NCI-H2029 treated with DMSO at 0.1 percent for 48 hours (cell line): ENCODE measurements at regions not wholly inside any gene's neighbourhood (a gene's known extent, or its start where the extent isn't known, plus 50 kb on each side); places are given as distances from the start of the nearest gene placed in this dataset.

ENCODE experiments used
- DNase-seq: peaks from one replicate; lab custom pipeline; 2025; lab: John Stamatoyannopoulos, UW

GRCh38 chr16:6206080-6206479 is 1108.5 kb upstream of the EEF2KMT start:
- peak; percentile 50 for DNase-seq

DNA sequence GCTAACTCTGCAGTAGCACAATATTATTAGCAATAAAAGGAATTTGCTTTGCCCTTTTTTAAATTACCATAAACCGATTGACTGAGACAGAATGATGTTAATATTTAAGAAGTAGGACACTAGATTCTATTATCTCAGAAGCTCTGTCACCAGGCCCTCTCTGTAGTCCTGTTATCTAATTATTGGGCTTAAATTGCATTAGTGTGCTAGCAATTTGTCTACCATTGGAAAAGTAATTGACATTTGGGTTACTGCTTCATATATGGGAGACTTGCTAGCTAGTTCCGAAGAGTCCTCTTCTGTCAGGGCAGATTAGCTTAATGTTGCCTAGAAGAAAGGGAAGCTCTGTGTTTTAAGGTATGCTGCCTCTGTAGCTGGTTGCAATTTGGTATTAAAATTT is 1107.3 kb upstream of the EEF2KMT start:
- DNase-seq: no peak

DNA sequence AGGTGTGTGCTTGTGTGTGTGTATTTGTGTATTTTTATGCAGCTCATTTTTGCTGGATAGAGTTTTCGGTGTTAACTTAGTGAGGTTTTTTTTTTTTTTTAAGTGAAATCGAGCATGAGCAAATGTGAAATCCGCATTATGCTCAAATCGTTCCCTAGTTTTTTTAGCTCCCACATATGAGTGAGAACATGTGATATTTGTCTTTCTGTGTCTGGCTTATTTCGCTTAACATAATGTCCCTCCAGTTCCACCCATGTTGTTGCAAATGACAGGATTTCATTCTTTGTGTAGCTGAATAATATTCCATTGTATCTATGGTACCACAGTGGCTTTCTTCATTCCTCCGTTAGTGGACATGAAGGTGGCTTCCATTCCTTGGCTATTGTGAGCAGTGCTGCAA is 1103.3 kb upstream of the EEF2KMT start:
- no peak for DNase-seq

DNA sequence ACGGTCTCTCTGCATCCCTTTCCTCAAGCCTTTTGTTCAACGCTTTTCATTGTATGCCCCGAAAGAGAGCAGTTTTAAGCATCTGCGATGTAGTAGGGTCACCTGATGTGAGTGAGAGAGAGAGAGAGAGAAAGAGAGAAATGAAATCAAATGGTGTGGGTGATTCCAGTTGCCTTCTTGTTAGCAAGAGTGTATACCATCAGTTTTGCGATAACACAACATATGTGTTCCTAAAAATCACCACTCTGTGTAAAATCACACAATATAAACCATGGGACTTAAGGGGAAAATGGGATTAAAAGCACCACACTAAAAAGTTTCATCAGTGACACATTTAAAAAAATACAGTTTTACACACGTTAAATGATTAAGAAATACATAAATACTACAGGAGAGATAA is 1102.7 kb upstream of the EEF2KMT start:
- no peak for DNase-seq

DNA sequence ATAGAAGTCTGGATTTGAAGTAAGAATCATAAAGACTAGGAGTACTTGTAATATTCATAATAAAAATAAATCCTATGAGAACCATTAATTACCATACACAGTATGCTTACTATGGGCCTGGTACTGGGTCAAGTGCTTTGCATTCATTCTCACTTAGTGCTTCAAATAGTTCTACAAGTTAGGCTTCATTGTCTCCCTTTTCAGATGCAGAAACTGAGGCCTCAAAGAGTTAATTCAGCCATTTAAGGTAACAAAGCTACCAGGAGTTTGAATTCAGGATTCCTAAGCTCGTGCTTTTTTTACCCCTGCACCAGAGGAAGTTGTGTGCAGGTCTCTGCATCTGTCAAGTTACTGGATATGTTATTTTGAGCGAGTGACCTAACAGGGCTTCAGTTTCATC is 1098.4 kb upstream of the EEF2KMT start:
- DNase-seq: no peak

DNA sequence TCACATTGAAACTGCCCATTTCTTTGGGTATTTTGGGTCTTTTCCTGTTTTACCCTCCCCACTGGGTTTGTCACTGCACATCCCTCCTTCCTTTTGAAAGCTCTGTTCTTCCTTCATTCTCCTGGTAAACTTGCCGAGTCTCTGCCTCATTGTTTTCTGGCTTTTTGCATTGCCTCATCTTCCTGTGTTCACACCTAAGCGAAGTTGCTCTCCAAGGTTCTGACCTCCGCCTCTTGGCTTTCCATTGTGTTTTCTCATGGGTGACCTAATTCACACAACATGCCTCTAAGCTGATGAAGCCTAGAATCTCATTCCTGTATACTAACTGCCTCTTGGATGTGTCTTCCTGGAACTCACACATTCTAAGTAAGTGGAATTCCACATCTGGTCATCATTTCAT is 1096.1 kb upstream of the EEF2KMT start:
- DNase-seq: no peak

- no peak for DNase-seq
These were observed 1095.4 kb upstream of the EEF2KMT start for GRCh38 chr16:6192984-6193383.

DNA sequence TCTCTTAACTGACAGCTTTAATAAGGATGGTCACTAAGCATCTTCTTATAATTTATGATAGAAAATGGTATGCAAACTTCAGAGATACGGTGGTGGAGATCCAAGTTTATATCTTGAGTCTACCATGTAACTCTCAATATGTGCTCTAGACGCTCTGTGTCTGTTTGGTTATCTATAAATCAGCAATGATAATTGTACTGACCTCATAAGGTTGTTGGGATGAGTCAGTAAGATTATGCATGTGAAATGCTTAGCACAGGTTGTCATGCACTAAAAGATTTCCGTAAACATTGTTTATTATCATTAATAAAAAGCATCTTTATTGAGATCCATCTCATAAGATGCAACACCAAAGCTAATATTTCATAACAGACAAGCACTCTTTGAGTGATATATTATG is 1094.9 kb upstream of the EEF2KMT start:
- no peak for DNase-seq

DNA sequence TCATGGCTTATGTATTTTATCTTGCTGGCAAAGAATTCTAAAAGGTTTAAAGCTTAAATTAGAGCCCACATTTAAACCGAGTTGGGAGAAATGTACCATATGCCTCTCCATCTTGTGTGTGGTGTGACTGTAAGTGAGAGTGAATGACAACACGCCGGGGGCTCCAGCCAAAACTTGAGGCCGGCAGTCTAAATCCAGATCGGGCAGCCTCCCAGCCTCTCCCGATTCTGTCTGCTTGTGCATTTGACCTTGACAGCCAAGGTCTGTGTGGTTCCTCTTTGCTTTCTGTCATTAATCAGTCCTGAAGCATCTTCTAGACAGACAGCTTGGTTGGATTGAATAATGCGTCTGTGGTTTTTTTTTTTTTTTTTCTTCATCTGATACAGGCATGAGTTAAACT is 1093.2 kb upstream of the EEF2KMT start:
- DNase-seq: no peak

- no peak for DNase-seq
These were observed 1091.6 kb upstream of the EEF2KMT start for GRCh38 chr16:6189216-6189615.

- no peak for DNase-seq
These were observed 1080.1 kb upstream of the EEF2KMT start for GRCh38 chr16:6177616-6178180.

DNA sequence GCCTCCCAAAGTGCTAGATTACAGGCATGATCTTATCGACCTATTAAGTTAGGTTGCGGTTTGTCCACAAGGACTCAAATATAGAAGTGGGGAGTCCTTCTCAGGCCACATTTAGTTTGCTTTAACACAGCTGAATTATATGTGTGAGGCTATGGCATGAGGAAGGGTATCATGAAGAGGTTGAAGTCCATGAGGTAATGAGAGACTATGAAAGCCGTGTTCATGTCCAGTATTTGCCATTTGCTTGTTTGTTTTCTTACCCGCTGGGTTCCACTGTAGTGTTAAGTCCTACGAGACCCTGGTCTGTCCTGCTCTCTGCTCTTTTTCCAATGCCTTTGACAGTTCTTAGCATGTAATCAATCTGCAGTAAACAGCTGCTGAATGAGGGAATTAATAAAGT is 1072.4 kb upstream of the EEF2KMT start:
- no peak for DNase-seq

GRCh38 chr16:6165330-6165979 is 1067.9 kb upstream of the EEF2KMT start:
- no peak for DNase-seq

DNA sequence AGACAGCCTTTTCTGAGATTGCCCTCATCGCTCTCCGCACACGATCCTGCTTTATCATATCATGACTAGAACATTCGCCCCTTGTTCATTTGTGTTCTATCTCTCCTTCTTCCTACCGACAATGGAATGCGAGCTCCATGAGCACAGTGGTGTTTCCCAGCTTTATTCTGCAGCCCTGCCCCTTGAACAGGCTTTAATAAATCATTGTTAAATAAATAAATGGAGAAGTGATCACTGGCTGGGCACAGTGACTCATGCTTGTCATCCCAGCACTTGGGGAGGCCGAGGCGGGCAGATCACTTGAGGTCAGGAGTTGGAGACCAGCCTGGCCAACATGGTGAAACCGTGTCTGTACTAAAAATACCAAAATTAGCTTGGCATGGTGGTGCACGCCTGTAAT is 1063.3 kb upstream of the EEF2KMT start:
- no peak for DNase-seq

- no peak for DNase-seq
These were observed 1062.7 kb upstream of the EEF2KMT start for GRCh38 chr16:6160303-6160702.

DNA sequence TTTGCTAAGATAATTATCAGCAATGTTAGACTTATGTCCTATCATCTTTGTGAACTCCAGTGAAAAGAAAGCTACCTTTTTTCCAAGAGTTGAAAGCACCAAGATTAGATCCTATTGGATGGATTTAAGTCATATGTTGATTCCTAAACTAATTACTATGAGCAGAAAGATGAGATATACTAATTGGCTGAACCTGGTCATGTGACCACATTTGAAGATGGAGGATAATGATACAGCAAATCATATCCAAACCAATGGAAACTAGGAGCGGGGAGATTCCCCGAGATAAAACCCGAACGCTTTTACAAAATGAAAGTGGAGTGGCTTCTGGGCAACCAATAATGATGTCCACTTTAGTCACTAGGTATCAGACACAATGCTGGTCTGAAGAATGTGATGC is 1060.2 kb upstream of the EEF2KMT start:
- DNase-seq: no peak

- DNase-seq: no peak
These were observed 1057.7 kb upstream of the EEF2KMT start for GRCh38 chr16:6155271-6155670.

DNA sequence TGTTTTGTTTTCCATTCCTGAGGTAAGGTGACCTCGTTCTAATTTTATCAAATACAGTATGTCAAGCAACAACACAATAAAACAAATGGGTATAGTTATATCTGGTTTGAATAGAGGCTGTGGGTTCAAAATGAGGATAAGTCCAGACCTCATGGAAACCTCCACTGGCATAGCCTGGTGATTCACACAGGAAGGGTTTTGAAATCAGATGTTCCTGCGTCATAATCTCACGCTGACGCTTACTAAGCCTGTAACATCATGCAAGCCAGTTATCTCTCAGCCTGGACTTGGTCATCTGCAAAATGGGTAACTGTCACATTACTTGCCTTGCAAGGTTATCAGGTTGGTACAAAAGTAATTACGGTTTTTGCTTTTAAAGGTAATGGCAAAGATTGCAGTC is 1056.3 kb upstream of the EEF2KMT start:
- no peak for DNase-seq

DNA sequence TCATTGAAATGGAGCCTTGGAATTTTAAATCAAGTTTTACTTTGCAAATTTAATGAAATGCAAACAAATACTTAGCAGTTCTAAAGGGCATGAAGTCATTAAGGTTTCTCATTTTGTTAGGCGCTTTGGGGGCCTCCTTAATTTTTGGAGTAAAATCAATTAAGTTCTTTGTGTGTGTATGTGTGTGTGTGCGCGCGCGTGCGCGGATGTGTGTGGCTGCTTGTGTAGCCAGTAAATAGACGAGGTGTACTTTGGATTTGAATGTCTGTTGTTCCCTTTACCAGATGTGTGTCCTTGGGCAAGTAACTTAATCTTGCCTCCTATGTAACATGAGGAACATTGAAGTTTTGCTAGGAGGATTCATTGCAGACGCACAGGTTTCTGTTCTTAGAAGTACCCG is 1051.4 kb upstream of the EEF2KMT start:
- no peak for DNase-seq

DNA sequence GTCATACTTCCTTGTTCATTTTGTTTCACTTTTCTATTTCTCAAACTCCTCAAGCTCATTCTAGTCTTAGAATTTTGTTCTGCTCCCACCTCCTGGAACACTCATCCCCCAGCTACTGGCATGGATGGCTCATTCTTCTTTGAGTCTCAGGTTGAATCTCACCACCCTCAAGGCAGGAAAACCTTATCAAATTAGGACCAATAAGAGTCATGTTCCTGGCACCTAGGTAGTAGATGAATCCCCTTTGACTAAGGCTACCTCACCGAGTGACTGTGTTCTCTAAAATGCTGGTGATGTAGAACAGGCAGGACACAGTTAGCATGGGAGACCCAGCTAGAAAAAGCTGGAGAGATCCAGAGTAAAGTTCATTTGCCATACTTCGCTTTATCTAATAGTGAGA is 1050.8 kb upstream of the EEF2KMT start:
- no peak for DNase-seq

- no peak for DNase-seq
These were observed 1049.4 kb upstream of the EEF2KMT start for GRCh38 chr16:6146874-6147425.

- no peak for DNase-seq
These were observed 1048.8 kb upstream of the EEF2KMT start for GRCh38 chr16:6146356-6146755.

DNA sequence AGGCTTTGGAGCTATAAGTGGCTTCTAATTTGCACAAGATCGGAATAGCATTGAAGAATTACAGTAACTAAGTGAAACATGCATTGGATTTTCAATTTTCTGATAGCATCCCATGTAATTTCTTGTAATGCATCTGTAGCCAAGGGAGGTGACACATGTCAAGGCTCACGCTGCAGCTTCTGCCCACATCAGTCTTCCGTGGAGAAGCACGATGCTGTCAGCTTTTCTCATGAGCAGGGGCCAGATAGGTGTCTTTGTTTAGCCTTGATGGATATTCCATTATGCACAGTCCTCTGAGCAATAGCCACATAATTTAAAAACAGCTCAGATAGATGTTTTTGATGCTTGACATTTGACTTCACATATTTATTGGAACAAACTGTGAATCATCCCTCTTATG is 1046.9 kb upstream of the EEF2KMT start:
- no peak for DNase-seq

- DNase-seq: no peak
These were observed 1045.4 kb upstream of the EEF2KMT start for GRCh38 chr16:6143020-6143419.
